ENCODE measurements at regions not wholly inside any gene's neighbourhood (a gene's known extent, or its start where the extent isn't known, plus 50 kb on each side); places are given as distances from the start of the nearest gene placed in this dataset.

DNA sequence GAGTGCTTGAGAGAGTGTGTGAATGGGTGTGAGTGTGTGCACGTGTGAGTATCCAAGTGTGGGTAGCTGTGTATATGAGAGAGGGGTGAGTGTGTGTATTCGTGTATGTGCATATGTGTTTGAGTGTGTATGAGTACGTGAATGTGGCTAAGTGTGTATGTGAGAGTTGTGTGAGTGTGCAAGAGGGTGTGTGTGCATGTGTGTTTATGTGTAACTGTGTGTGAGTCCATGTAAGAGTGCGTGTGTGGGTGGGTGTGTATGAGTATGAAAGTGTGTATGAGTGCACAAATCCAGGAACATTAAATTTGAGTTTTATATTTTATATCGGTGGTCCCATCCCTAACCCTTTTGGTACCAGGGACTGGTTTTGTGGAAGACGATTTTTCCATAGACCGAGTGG is 156.4 kb downstream of the TENT4A start:
- Mint-ChIP-seq H3K27ac (ENCODE audit: unreplicated experiment) (no peak overlapping the region), H3K36me3 (ENCODE audit: unreplicated experiment) (no peaks in the 10 kb centered on the region), H3K4me1 (ENCODE audit: unreplicated experiment) (no peaks in the 10 kb centered on the region), H3K27me3 (ENCODE audit: unreplicated experiment) (no peaks in the 10 kb centered on the region), H3K9me3 (ENCODE audit: unreplicated experiment) (no peaks in the 10 kb centered on the region), H3K4me3 (ENCODE audit: unreplicated experiment) (no peak overlapping the region)
- TF ChIP-seq, protein P1, sequence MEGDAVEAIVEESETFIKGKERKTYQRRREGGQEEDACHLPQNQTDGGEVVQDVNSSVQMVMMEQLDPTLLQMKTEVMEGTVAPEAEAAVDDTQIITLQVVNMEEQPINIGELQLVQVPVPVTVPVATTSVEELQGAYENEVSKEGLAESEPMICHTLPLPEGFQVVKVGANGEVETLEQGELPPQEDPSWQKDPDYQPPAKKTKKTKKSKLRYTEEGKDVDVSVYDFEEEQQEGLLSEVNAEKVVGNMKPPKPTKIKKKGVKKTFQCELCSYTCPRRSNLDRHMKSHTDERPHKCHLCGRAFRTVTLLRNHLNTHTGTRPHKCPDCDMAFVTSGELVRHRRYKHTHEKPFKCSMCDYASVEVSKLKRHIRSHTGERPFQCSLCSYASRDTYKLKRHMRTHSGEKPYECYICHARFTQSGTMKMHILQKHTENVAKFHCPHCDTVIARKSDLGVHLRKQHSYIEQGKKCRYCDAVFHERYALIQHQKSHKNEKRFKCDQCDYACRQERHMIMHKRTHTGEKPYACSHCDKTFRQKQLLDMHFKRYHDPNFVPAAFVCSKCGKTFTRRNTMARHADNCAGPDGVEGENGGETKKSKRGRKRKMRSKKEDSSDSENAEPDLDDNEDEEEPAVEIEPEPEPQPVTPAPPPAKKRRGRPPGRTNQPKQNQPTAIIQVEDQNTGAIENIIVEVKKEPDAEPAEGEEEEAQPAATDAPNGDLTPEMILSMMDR (IDR thresholded peaks at IDR 0.05), result no peak
- DNase-seq (ENCODE audit: extremely low spot score, unreplicated experiment), result peak; percentile 17

- Mint-ChIP-seq H3K27ac (ENCODE audit: unreplicated experiment) (no peak overlapping the region), H3K36me3 (ENCODE audit: unreplicated experiment) (no peaks in the 10 kb centered on the region), H3K4me3 (ENCODE audit: unreplicated experiment) (no peak overlapping the region), H3K27me3 (ENCODE audit: unreplicated experiment) (no peaks in the 10 kb centered on the region), H3K9me3 (ENCODE audit: unreplicated experiment) (no peaks in the 10 kb centered on the region), H3K4me1 (ENCODE audit: unreplicated experiment) (no peaks in the 10 kb centered on the region)
- TF ChIP-seq, protein P1 (IDR thresholded peaks at IDR 0.05), result no peak
- no peak for DNase-seq (ENCODE audit: extremely low spot score, unreplicated experiment)
Observed at GRCh38 chr5:6872441-6873160, 159.4 kb downstream of the TENT4A start.

DNA sequence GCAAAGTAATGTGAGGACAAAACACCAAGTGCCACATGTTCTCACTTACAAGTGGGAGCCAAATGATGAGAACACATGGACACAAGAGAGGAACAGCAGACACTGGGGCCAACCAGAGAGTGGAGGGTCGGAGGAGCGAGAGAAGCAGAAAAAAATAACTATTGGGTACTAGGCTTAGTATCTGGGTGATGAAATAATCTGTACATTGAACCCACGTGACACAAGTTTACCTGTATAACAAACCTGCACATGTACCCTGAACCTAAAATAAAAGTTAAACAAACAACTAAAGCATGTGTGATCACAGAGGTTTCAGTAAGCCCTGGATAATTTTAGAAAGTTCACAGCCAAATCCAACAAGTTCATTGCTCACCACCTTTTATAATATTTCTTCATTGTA is 160.1 kb downstream of the TENT4A start:
- Mint-ChIP-seq H3K4me3 (ENCODE audit: unreplicated experiment) (no peak overlapping the region), H3K9me3 (ENCODE audit: unreplicated experiment) (peaks cover 3% of the 10 kb centered on the region), H3K27ac (ENCODE audit: unreplicated experiment) (no peak overlapping the region), H3K4me1 (ENCODE audit: unreplicated experiment) (no peaks in the 10 kb centered on the region), H3K36me3 (ENCODE audit: unreplicated experiment) (no peaks in the 10 kb centered on the region), H3K27me3 (ENCODE audit: unreplicated experiment) (no peaks in the 10 kb centered on the region)
- DNase-seq (ENCODE audit: extremely low spot score, unreplicated experiment), result no peak
- TF ChIP-seq, protein P1 (IDR thresholded peaks at IDR 0.05), result no peak

DNA sequence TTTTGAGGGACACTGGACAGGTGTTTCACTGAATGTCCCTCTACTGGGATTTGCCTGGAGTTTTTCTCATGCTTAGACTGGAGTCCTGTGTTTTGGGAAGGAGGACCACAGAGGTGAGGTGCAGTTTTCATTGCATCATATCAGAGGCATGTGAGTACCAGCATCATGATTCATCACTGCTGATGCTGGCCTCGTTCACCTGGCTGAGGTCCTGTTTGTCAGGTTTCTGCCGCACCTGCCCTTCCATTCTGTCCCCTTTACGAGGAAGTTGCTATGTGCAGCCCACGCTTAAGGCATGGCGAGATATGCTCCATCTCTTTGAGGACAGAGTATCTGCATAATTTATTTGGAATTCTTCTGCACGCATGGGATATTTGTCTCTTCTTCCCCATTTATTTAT is 162.1 kb downstream of the TENT4A start:
- Mint-ChIP-seq H3K27ac (ENCODE audit: unreplicated experiment) (no peak overlapping the region), H3K27me3 (ENCODE audit: unreplicated experiment) (no peaks in the 10 kb centered on the region), H3K9me3 (ENCODE audit: unreplicated experiment) (peaks cover 3% of the 10 kb centered on the region), H3K4me1 (ENCODE audit: unreplicated experiment) (no peaks in the 10 kb centered on the region), H3K4me3 (ENCODE audit: unreplicated experiment) (no peak overlapping the region), H3K36me3 (ENCODE audit: unreplicated experiment) (no peaks in the 10 kb centered on the region)
- TF ChIP-seq, protein P1 (IDR thresholded peaks at IDR 0.05), result no peak
- peak; percentile 36 for DNase-seq (ENCODE audit: extremely low spot score, unreplicated experiment)

DNA sequence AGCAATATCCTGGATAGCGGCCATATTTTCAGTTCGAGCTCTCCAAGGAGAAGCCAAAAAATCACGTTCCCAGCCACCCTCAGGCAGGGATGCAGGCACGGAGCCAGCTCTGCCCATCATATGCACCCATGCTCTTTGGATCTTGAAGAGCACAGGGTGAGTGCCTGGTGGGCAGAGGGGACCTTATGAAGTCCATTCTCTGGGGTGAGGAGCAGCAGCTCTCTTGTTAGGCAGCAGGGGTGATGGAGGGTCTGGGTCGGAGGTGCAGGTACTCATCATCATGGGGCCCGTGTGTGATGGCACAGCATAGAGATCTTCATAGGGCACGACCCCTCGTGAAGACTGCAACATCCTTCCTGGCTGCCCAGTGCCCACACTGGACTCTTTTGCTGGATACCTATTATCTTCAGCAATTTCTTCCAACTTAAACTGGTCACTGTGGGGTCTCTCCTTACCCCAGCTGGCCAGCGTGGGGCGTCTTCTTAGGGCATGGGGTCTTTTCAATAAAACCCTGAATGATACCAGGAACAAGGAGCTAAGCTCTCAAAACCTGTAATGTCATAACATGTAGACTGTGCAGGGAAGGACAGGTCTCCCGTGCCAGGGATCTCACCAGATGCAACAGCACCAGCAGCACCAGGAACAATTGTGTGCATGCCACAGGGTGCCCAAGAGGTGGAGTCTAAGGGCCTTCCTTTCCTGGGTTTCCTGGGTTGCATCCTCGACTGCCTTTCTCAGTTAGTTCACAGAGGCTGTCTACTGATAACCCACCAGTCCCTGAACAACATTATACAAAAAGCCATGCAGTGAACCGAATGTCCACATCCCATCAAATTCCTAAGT is 165.0 kb downstream of the TENT4A start:
- Mint-ChIP-seq H3K4me1 (ENCODE audit: unreplicated experiment) (no peaks in the 10 kb centered on the region), H3K9me3 (ENCODE audit: unreplicated experiment) (peaks cover 3% of the 10 kb centered on the region), H3K4me3 (ENCODE audit: unreplicated experiment) (no peak overlapping the region), H3K36me3 (ENCODE audit: unreplicated experiment) (no peaks in the 10 kb centered on the region), H3K27me3 (ENCODE audit: unreplicated experiment) (no peaks in the 10 kb centered on the region), H3K27ac (ENCODE audit: unreplicated experiment) (no peak overlapping the region)
- DNase-seq (ENCODE audit: extremely low spot score, unreplicated experiment), result peak; percentile 59
- TF ChIP-seq, protein P1 (IDR thresholded peaks at IDR 0.05), result no peak
